IPS-20b (cell line): ENCODE measurements at regions not wholly inside any gene's neighbourhood (a gene's known extent, or its start where the extent isn't known, plus 50 kb on each side); places are given as distances from the start of the nearest gene placed in this dataset.

Experiments
- H3K27ac ChIP-seq: one replicate; pipeline ENCODE4 v1.5.1; 2013; ENCODE audit warnings: low read length
- H3K27me3 ChIP-seq: 2 replicates; pipeline ENCODE4 v1.6.1; 2013; ENCODE audit warnings: mild to moderate bottlenecking, low read length, inconsistent platforms; ENCODE audit not compliant: insufficient read depth
- H3K36me3 ChIP-seq: 2 replicates; pipeline ENCODE4 v1.6.1; 2013; ENCODE audit warnings: low read depth, mild to moderate bottlenecking, inconsistent platforms, low read length, moderate library complexity; ENCODE audit not compliant: insufficient read depth
- H3K4me1 ChIP-seq: 2 replicates; pipeline ENCODE4 v1.6.1; 2013; ENCODE audit warnings: mild to moderate bottlenecking, control low read depth, inconsistent platforms, low read length, moderate library complexity; ENCODE audit not compliant: insufficient read depth
- H3K4me3 ChIP-seq: 2 replicates; pipeline ENCODE4 v1.5.1; 2013; ENCODE audit warnings: mild to moderate bottlenecking, low read length, inconsistent platforms
- H3K9ac ChIP-seq: 2 replicates; pipeline ENCODE4 v1.6.1; 2013; ENCODE audit warnings: low read depth, mild to moderate bottlenecking, inconsistent platforms, low read length, moderate library complexity
- H3K9me3 ChIP-seq: 2 replicates; pipeline ENCODE4 v1.6.1; 2013; ENCODE audit warnings: mild to moderate bottlenecking, low read depth, low read length, inconsistent platforms; ENCODE audit not compliant: insufficient read depth

GRCh38 chr11:71118671-71119250 is 133.6 kb downstream of the SHANK2 start:
- Histone ChIP-seq H3K27me3 (no peaks in the 10 kb centered on the region), H3K36me3 (peaks cover 7% of the 10 kb centered on the region; the same call in 1 of the 2 replicates), H3K4me1 (peaks cover 6% of the 10 kb centered on the region; the same call in 1 of the 2 replicates), H3K9me3 (no peaks in the 10 kb centered on the region), H3K27ac (no peak overlapping the region), H3K9ac (no peak overlapping the region), H3K4me3 (no peak overlapping the region)

- Histone ChIP-seq H3K27me3 (no peaks in the 10 kb centered on the region), H3K4me1 (peaks cover 7% of the 10 kb centered on the region; the same call in 1 of the 2 replicates), H3K4me3 (no peak overlapping the region), H3K27ac (no peak overlapping the region), H3K9ac (no peak overlapping the region), H3K36me3 (peaks cover 7% of the 10 kb centered on the region; the same call in 1 of the 2 replicates), H3K9me3 (no peaks in the 10 kb centered on the region)
These were observed 135.1 kb downstream of the SHANK2 start for GRCh38 chr11:71117311-71117710.

- Histone ChIP-seq H3K9ac (no peak overlapping the region), H3K9me3 (no peaks in the 10 kb centered on the region), H3K27ac (no peak overlapping the region), H3K36me3 (peaks cover 7% of the 10 kb centered on the region; the same call in 1 of the 2 replicates), H3K4me3 (no peak overlapping the region), H3K27me3 (no peaks in the 10 kb centered on the region), H3K4me1 (peaks cover 12% of the 10 kb centered on the region; the same call in 1 of the 2 replicates)
These were observed 135.7 kb downstream of the SHANK2 start for GRCh38 chr11:71116693-71117040.

GRCh38 chr11:71115770-71116692 is 136.3 kb downstream of the SHANK2 start:
- Histone ChIP-seq H3K4me3 (no peak overlapping the region), H3K27ac (no peak overlapping the region), H3K9ac (no peak overlapping the region), H3K27me3 (no peaks in the 10 kb centered on the region), H3K36me3 (peaks cover 7% of the 10 kb centered on the region; the same call in 1 of the 2 replicates), H3K4me1 (peaks cover 12% of the 10 kb centered on the region; the same call in 1 of the 2 replicates), H3K9me3 (no peaks in the 10 kb centered on the region)

GRCh38 chr11:71114124-71114851 is 138.1 kb downstream of the SHANK2 start:
- Histone ChIP-seq H3K36me3 (peaks cover 20% of the 10 kb centered on the region), H3K4me3 (no peak overlapping the region), H3K9ac (no peak overlapping the region), H3K4me1 (peaks cover 6% of the 10 kb centered on the region; the same call in 1 of the 2 replicates), H3K27me3 (no peaks in the 10 kb centered on the region), H3K9me3 (no peaks in the 10 kb centered on the region), H3K27ac (no peak overlapping the region)

GRCh38 chr11:71112990-71113389 is 139.4 kb downstream of the SHANK2 start:
- Histone ChIP-seq H3K27ac (no peak overlapping the region), H3K4me3 (no peak overlapping the region), H3K27me3 (no peaks in the 10 kb centered on the region), H3K4me1 (peaks cover 6% of the 10 kb centered on the region; the same call in 1 of the 2 replicates), H3K9me3 (no peaks in the 10 kb centered on the region), H3K9ac (no peak overlapping the region), H3K36me3 (peaks cover 30% of the 10 kb centered on the region)

- Histone ChIP-seq H3K9ac (no peak overlapping the region), H3K27ac (no peak overlapping the region), H3K36me3 (peaks cover 25% of the 10 kb centered on the region), H3K9me3 (no peaks in the 10 kb centered on the region), H3K27me3 (no peaks in the 10 kb centered on the region), H3K4me1 (peaks cover 6% of the 10 kb centered on the region; the same call in 1 of the 2 replicates), H3K4me3 (no peak overlapping the region)
These were observed 139.9 kb downstream of the SHANK2 start for GRCh38 chr11:71112454-71112853.

- no peak overlapping the region for H3K27ac ChIP-seq
- peaks cover 6% of the 10 kb centered on the region; the same call in 1 of the 2 replicates for H3K4me1 ChIP-seq
- H3K27me3 ChIP-seq = no peaks in the 10 kb centered on the region
- no peaks in the 10 kb centered on the region for H3K9me3 ChIP-seq
- no peak overlapping the region for H3K4me3 ChIP-seq
- H3K36me3 ChIP-seq = peaks cover 23% of the 10 kb centered on the region
- H3K9ac ChIP-seq = no peak overlapping the region
These were observed 142.8 kb downstream of the SHANK2 start for GRCh38 chr11:71109586-71109985.

- H3K27me3 ChIP-seq = no peaks in the 10 kb centered on the region
- H3K27ac ChIP-seq = no peak overlapping the region
- H3K36me3 ChIP-seq = peaks cover 23% of the 10 kb centered on the region
- H3K4me1 ChIP-seq = peaks cover 6% of the 10 kb centered on the region; the same call in 1 of the 2 replicates
- H3K9ac ChIP-seq = no peak overlapping the region
- H3K4me3 ChIP-seq = no peak overlapping the region
- no peaks in the 10 kb centered on the region for H3K9me3 ChIP-seq
These were observed 143.2 kb downstream of the SHANK2 start for GRCh38 chr11:71109186-71109585.

GRCh38 chr11:71108013-71108865 is 144.1 kb downstream of the SHANK2 start:
- Histone ChIP-seq H3K27ac (no peak overlapping the region), H3K36me3 (peaks cover 23% of the 10 kb centered on the region), H3K9me3 (no peaks in the 10 kb centered on the region), H3K4me1 (peaks cover 6% of the 10 kb centered on the region; the same call in 1 of the 2 replicates), H3K4me3 (no peak overlapping the region), H3K9ac (no peak overlapping the region), H3K27me3 (no peaks in the 10 kb centered on the region)

- no peak overlapping the region for H3K9ac ChIP-seq
- H3K4me3 ChIP-seq = no peak overlapping the region
- no peak overlapping the region for H3K27ac ChIP-seq
- no peaks in the 10 kb centered on the region for H3K27me3 ChIP-seq
- peaks cover 23% of the 10 kb centered on the region for H3K36me3 ChIP-seq
- peaks cover under 1% of the 10 kb centered on the region; the same call in 1 of the 2 replicates for H3K4me1 ChIP-seq
- no peaks in the 10 kb centered on the region for H3K9me3 ChIP-seq
These were observed 145.7 kb downstream of the SHANK2 start for GRCh38 chr11:71106671-71107070.
